Neutrophil (primary cell): ENCODE measurements at regions not wholly inside any gene's neighbourhood (a gene's known extent, or its start where the extent isn't known, plus 50 kb on each side); places are given as distances from the start of the nearest gene placed in this dataset.

Source experiments
- H3K27ac ChIP-seq: fragments of 200-600 bp; sonication (generic); 2 replicates; pipeline ENCODE4 v1.5.1; 2016; ENCODE audit warnings: mild to moderate bottlenecking, moderate library complexity
- H3K27me3 ChIP-seq: fragments of 200-600 bp; sonication (generic); 2 replicates; pipeline ENCODE4 v1.6.0; 2016; ENCODE audit warnings: mild to moderate bottlenecking
- H3K36me3 ChIP-seq: fragments of 200-600 bp; sonication (generic); 2 replicates; pipeline ENCODE4 v1.5.1; 2017
- H3K4me1 ChIP-seq, 2 experiments: fragments of 200-600 bp in 1 of 2; sonication (generic) in 1 of 2; 1 replicate in 1 of 2; 2 replicates in 1 of 2; pipeline versions ENCODE4 v1.5.1 to v1.6.1; 2013 to 2016; ENCODE audit warnings: low read depth in 1 of 2, low read length in 1 of 2, mild to moderate bottlenecking in 1 of 2, moderate library complexity in 1 of 2; ENCODE audit not compliant: control insufficient read depth in 1 of 2, insufficient read depth in 1 of 2
- H3K4me3 ChIP-seq, 2 experiments: fragments of 200-600 bp in 1 of 2; sonication (generic) in 1 of 2; 1 replicate in 1 of 2; 2 replicates in 1 of 2; pipeline ENCODE4 v1.5.1; 2013 to 2016; ENCODE audit warnings: low read depth in 1 of 2, low read length in 1 of 2, mild to moderate bottlenecking in 1 of 2, moderate library complexity in 1 of 2
- H3K9me3 ChIP-seq: fragments of 200-600 bp; sonication (generic); 2 replicates; pipeline ENCODE4 v1.5.1; 2016
- TF ChIP-seq, protein P1 (sequence below): fragments of 200-600 bp; sonication (generic); IDR thresholded peaks from 2 replicates; pipeline ENCODE4 v1.5.1; 2016; ENCODE audit warnings: antibody characterized with exemption

DNA sequence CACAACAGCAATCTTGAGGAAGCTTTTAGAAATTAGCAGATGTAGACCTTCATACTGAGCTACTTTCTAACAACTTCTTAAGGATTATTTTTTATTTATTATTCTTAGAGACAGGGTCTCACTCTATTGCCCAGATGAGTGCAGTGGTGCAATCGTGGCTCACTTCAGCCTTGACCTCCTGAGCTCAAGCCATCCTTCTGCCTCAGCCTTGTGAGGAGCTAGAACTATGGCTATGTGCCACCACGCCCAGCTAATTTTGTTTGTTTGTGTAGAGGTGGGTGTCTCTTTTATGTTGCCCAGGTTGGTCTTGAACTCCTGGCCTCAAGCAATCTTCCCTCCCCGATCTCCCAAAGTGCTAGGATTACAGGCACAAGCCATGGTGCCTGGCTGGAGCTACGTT is 200.6 kb downstream of the TSHZ3 start:
- Histone ChIP-seq H3K27ac (no peak overlapping the region), H3K36me3 (no peaks in the 10 kb centered on the region), H3K4me1 (no peaks in the 10 kb centered on the region), H3K27me3 (no peaks in the 10 kb centered on the region), H3K4me3 (no peak overlapping the region), H3K9me3 (no peaks in the 10 kb centered on the region)
- TF ChIP-seq, protein P1, sequence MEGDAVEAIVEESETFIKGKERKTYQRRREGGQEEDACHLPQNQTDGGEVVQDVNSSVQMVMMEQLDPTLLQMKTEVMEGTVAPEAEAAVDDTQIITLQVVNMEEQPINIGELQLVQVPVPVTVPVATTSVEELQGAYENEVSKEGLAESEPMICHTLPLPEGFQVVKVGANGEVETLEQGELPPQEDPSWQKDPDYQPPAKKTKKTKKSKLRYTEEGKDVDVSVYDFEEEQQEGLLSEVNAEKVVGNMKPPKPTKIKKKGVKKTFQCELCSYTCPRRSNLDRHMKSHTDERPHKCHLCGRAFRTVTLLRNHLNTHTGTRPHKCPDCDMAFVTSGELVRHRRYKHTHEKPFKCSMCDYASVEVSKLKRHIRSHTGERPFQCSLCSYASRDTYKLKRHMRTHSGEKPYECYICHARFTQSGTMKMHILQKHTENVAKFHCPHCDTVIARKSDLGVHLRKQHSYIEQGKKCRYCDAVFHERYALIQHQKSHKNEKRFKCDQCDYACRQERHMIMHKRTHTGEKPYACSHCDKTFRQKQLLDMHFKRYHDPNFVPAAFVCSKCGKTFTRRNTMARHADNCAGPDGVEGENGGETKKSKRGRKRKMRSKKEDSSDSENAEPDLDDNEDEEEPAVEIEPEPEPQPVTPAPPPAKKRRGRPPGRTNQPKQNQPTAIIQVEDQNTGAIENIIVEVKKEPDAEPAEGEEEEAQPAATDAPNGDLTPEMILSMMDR: no peak

DNA sequence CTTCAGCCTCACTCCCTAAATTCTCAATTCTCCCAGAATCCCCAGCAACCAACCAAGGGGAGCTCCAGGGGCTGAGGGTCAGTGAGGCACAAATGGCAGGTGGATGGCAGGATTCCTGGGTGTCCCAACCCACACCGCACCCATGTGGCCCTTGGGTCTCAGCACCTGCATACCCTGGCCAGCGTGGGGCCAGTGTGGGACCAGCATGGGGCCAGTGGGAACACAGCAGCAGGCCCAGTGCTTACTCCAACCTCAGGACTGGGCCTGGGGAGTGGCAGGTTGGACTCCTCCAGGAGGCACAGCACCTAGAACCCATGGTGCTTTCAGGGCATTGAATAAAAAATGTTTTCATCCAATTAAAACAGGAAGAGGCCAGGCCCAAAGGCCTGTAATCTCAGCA is 202.0 kb downstream of the TSHZ3 start:
- Histone ChIP-seq H3K4me1 (no peaks in the 10 kb centered on the region), H3K9me3 (no peaks in the 10 kb centered on the region), H3K27me3 (no peaks in the 10 kb centered on the region), H3K4me3 (no peak overlapping the region), H3K27ac (no peak overlapping the region), H3K36me3 (no peaks in the 10 kb centered on the region)
- TF ChIP-seq, protein P1: no peak

DNA sequence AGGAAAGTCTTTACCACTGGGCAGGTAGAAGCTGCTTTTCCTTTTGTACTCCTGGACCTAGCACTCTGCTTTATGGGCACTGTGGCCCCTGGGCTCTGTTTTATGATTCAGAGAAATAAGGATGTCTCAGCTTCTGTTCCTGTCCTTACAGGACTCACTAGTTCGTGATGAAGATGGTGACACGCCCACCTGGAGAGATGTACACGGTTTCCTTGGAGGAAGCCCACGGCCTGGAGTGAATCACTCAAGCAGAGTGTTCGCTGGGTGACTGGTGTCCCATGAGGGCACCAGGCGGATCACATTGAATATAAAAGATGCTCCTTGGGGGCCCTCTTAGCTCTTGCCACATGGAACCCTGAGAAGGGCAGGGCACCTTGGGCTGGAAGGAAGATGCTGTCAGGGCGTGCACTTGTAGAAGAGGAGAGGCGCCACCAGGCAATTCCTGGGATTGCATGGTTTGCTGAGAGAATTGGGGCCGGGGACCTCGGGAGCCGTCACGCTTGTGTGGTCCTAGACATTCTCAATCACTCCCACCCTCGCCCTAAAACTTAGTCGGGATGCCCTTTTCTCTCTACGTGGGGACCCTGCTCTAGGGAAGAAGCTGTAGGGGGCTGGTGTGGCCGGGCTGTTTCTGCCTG is 202.6 kb downstream of the TSHZ3 start:
- TF ChIP-seq, protein P1: no peak
- H3K36me3 ChIP-seq: no peaks in the 10 kb centered on the region
- no peak overlapping the region for H3K4me3 ChIP-seq
- H3K27ac ChIP-seq: no peak overlapping the region
- H3K9me3 ChIP-seq: no peaks in the 10 kb centered on the region
- no peaks in the 10 kb centered on the region for H3K27me3 ChIP-seq
- no peaks in the 10 kb centered on the region for H3K4me1 ChIP-seq

- no peaks in the 10 kb centered on the region for H3K36me3 ChIP-seq
- TF ChIP-seq, protein P1: no peak
- H3K27ac ChIP-seq: no peak overlapping the region
- no peak overlapping the region for H3K4me3 ChIP-seq
- H3K9me3 ChIP-seq: no peaks in the 10 kb centered on the region
- no peaks in the 10 kb centered on the region for H3K4me1 ChIP-seq
- H3K27me3 ChIP-seq: no peaks in the 10 kb centered on the region
These were observed 203.2 kb downstream of the TSHZ3 start for GRCh38 chr19:31146015-31146414.

DNA sequence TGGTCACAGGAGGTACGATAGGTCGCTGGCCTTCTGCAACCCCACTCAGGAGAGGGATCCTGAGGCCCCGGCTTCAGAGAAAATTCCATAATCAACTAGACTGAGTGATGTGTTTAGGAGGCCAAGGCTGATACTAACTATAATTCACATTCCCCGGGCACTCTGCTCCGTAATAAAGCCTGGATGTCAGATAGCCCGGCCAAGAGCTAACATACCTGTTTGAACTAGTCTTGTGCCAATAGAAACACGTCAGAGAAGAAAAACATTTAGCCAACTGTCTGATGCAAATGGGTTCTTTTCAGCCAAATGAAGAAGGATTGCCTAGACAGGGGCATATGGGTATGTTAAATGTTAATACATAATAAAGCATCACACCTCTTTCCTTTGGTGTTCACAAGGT is 204.2 kb downstream of the TSHZ3 start:
- Histone ChIP-seq H3K27ac (no peak overlapping the region), H3K36me3 (no peaks in the 10 kb centered on the region), H3K27me3 (peaks cover 4% of the 10 kb centered on the region), H3K4me1 (no peaks in the 10 kb centered on the region), H3K4me3 (no peak overlapping the region), H3K9me3 (no peaks in the 10 kb centered on the region)
- TF ChIP-seq, protein P1: no peak
